ENCODE measurements at regions not wholly inside any gene's neighbourhood (a gene's known extent, or its start where the extent isn't known, plus 50 kb on each side); places are given as distances from the start of the nearest gene placed in this dataset.

DNA sequence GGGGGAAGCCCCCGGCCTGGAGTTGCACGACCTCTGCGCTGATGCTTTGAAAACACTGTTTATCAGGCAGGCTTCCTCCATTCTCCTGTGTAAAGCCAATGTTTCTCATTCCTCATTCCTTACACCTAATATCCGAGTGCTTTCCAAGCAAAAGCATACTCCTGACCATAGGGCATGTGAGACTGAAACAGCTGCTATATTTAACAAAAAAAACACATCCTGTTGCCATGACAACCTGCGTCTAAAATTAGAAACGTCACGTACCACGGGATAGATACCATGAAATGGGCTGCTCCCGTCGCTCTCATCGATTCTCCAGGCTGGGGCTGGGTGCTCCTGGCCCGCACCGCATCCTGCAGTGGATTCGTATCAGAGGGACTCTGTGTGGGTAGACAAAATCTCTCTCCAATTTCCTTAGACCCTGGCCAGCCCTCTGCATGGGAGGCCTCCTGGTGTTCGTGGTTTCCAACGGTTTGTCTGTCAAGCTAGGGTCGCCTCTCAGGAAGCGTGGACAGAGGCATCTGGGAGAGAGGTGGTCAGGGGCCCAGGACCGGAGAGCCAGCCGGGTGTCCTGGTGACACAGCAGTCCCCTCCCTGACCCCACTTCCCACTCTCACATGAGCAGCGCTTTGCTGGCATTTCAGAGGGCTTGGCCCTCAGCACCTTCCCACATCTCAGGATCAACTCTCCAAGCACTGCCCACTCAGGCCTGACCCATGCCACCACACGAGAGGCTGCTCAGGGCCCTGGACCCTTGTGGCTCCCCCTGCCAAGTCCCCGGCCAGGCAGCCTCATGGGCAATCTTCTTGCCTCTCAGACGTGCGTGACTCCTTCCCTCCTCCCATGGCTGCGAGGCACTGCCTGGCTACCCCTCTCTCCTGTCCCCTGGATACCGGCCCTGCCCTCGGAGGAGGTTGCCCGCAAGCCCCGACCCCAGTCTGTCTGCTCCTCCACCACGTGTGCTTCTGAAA lies 268.1 kb downstream of the NDUFA10 start:
- TF ChIP-seq POLR2AphosphoS5 (IDR thresholded peaks at IDR 0.05; ENCODE audit: insufficient read depth, low read depth, low read length) = no peak
- TF ChIP-seq, protein P1, sequence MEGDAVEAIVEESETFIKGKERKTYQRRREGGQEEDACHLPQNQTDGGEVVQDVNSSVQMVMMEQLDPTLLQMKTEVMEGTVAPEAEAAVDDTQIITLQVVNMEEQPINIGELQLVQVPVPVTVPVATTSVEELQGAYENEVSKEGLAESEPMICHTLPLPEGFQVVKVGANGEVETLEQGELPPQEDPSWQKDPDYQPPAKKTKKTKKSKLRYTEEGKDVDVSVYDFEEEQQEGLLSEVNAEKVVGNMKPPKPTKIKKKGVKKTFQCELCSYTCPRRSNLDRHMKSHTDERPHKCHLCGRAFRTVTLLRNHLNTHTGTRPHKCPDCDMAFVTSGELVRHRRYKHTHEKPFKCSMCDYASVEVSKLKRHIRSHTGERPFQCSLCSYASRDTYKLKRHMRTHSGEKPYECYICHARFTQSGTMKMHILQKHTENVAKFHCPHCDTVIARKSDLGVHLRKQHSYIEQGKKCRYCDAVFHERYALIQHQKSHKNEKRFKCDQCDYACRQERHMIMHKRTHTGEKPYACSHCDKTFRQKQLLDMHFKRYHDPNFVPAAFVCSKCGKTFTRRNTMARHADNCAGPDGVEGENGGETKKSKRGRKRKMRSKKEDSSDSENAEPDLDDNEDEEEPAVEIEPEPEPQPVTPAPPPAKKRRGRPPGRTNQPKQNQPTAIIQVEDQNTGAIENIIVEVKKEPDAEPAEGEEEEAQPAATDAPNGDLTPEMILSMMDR (IDR thresholded peaks at IDR 0.05; ENCODE audit: extremely low read depth in 1 of 2, insufficient read depth in 1 of 2, low read depth in 1 of 2, low read length in 2 of 2) = no peak
- TF ChIP-seq POLR2A (IDR thresholded peaks at IDR 0.05; ENCODE audit: low read depth, low read length) = no peak
- no peak for TF ChIP-seq MYC (IDR thresholded peaks at IDR 0.05; ENCODE audit: low read depth, low read length)
- TF ChIP-seq FOS (IDR thresholded peaks at IDR 0.05; ENCODE audit: borderline replicate concordance, insufficient read depth, low read length) = no peak
